CD4-positive, alpha-beta T cell treated with Interleukin-17A for 4 hours (primary cell): ENCODE measurements at regions not wholly inside any gene's neighbourhood (a gene's known extent, or its start where the extent isn't known, plus 50 kb on each side); places are given as distances from the start of the nearest gene placed in this dataset.
"Not testable (repeated sequence)": the region's sequence is repeated elsewhere in the genome, so short reads cannot be mapped to it uniquely, and the experiment has no call there.

Source experiments
- DNase-seq: peaks from one replicate; pipeline ENCODE4 v3.0.0-alpha.2; 2020; ENCODE audit warnings: mixed read lengths

GRCh38 chr16:51231702-51232101 lies 80.6 kb upstream of the SALL1 start:
- DNase-seq: no peak

- DNase-seq: not testable (repeated sequence)
These were observed 79.0 kb upstream of the SALL1 start for GRCh38 chr16:51230035-51230434.

GRCh38 chr16:51228097-51228659 lies 77.1 kb upstream of the SALL1 start:
- DNase-seq: no peak

- no peak for DNase-seq
These were observed 74.8 kb upstream of the SALL1 start for GRCh38 chr16:51225878-51226277.

GRCh38 chr16:51224317-51224716 lies 73.2 kb upstream of the SALL1 start:
- no peak for DNase-seq

GRCh38 chr16:51222016-51222415 lies 70.9 kb upstream of the SALL1 start:
- DNase-seq: no peak

GRCh38 chr16:51211148-51211547 lies 60.1 kb upstream of the SALL1 start:
- DNase-seq: no peak

- DNase-seq: no peak
These were observed 59.0 kb upstream of the SALL1 start for GRCh38 chr16:51210087-51210486.

- no peak for DNase-seq
These were observed 50.5 kb upstream of the SALL1 start for GRCh38 chr16:51201604-51202003.
